SU-DHL-6 (cell line): ENCODE measurements at regions not wholly inside any gene's neighbourhood (a gene's known extent, or its start where the extent isn't known, plus 50 kb on each side); places are given as distances from the start of the nearest gene placed in this dataset.

ENCODE experiments used
- H2AFZ ChIP-seq: fragments of 200-600 bp; sonication (generic); 2 replicates; pipeline ENCODE4 v1.6.1; 2014; ENCODE audit warnings: low read depth, mild to moderate bottlenecking, moderate library complexity, mixed read lengths, antibody characterized with exemption, low read length; ENCODE audit not compliant: severe bottlenecking
- H3F3A ChIP-seq: fragments of 200-600 bp; shearing (Covaris generic); 2 replicates; pipeline ENCODE4 v1.6.0; 2016; ENCODE audit warnings: antibody characterized with exemption, mild to moderate bottlenecking; ENCODE audit not compliant: insufficient read depth
- H3K27ac ChIP-seq: fragments of 200-600 bp; sonication (generic); 2 replicates; pipeline ENCODE4 v1.5.1; 2016; ENCODE audit warnings: low read depth, mild to moderate bottlenecking, low read length, moderate library complexity, mixed read lengths
- H3K27me3 ChIP-seq: fragments of 200-600 bp; sonication (generic), shearing (Covaris generic); 2 replicates; pipeline ENCODE4 v1.6.0; 2014; ENCODE audit warnings: mild to moderate bottlenecking, low read length
- H3K36me3 ChIP-seq: fragments of 200-600 bp; sonication (generic); 2 replicates; pipeline ENCODE4 v1.6.1; 2014; ENCODE audit warnings: mild to moderate bottlenecking, low read length, mixed read lengths
- H3K4me2 ChIP-seq: fragments of 300-600, 200-600 bp; shearing (Covaris generic), sonication (generic); 2 replicates; pipeline ENCODE4 v1.6.0; 2014; ENCODE audit warnings: low read length, low read depth, mild to moderate bottlenecking; ENCODE audit not compliant: poor library complexity, severe bottlenecking
- H3K4me3 ChIP-seq: fragments of 200-600 bp; sonication (generic); 2 replicates; pipeline ENCODE4 v1.5.1; 2014; ENCODE audit warnings: antibody characterized with exemption, low read length, mild to moderate bottlenecking, mixed read lengths; ENCODE audit not compliant: insufficient read depth, poor library complexity, severe bottlenecking
- H3K79me2 ChIP-seq: fragments of 200-600 bp; sonication (generic); 2 replicates; pipeline ENCODE4 v1.6.1; 2014; ENCODE audit warnings: mild to moderate bottlenecking, low read length, moderate library complexity; ENCODE audit not compliant: insufficient read depth
- H3K9ac ChIP-seq: fragments of 200-600 bp; sonication (generic); 2 replicates; pipeline ENCODE4 v1.7.0; 2014; ENCODE audit warnings: mild to moderate bottlenecking, low read length
- H3K9me2 ChIP-seq: fragments of 200-600 bp; sonication (generic); replicated peaks from 2 replicates; pipeline ENCODE4 v1.6.1; 2014; ENCODE audit warnings: low read length; ENCODE audit not compliant: insufficient read depth
- H3K9me3 ChIP-seq: fragments of 200-600 bp; sonication (generic); 2 replicates; pipeline ENCODE4 v1.6.1; 2014; ENCODE audit warnings: low read length, mixed read lengths; ENCODE audit not compliant: insufficient read depth
- H4K20me1 ChIP-seq: fragments of 200-600 bp; sonication (generic); 2 replicates; pipeline ENCODE4 v1.6.1; 2014; ENCODE audit warnings: low read depth, mild to moderate bottlenecking, antibody characterized with exemption, low read length, moderate library complexity, mixed read lengths
- CTCF ChIP-seq: fragments of 200-600 bp; sonication (generic); IDR thresholded peaks from one replicate; pipeline ENCODE4 v1.5.1; 2017; ENCODE audit warnings: antibody characterized with exemption, mild to moderate bottlenecking, low read length, moderate library complexity; ENCODE audit not compliant: insufficient read depth, poor library complexity, severe bottlenecking
- EZH2phosphoT487 ChIP-seq: fragments of 200-600 bp; sonication (generic), shearing (Covaris generic); conservative IDR thresholded peaks from 2 replicates; pipeline ENCODE4 v1.6.1; 2018; ENCODE audit warnings: mild to moderate bottlenecking, antibody characterized with exemption, low read length, moderate library complexity, mixed read lengths

- no peak for TF ChIP-seq CTCF
- no peak for TF ChIP-seq EZH2phosphoT487
- H3K9ac ChIP-seq, result no peak overlapping the region
Observed at GRCh38 chr9:75699625-75700251, 190.7 kb upstream of the PCSK5 start.

GRCh38 chr9:75700252-75700640, 190.2 kb upstream of the PCSK5 start:
- H4K20me1 ChIP-seq, result no peaks in the 10 kb centered on the region
- H3K27me3 ChIP-seq, result no peaks in the 10 kb centered on the region
- H3K4me2 ChIP-seq, result no peak overlapping the region
- H3F3A ChIP-seq, result no peaks in the 10 kb centered on the region
- H3K9me3 ChIP-seq, result no peaks in the 10 kb centered on the region
- no peak overlapping the region for H3K4me3 ChIP-seq
- no peaks in the 10 kb centered on the region for H3K9me2 ChIP-seq
- no peaks in the 10 kb centered on the region for H3K79me2 ChIP-seq
- no peak overlapping the region for H3K27ac ChIP-seq
- no peaks in the 10 kb centered on the region for H3K36me3 ChIP-seq
- H2AFZ ChIP-seq, result no peak overlapping the region
- TF ChIP-seq EZH2phosphoT487 (no peak), CTCF (no peak)
- H3K9ac ChIP-seq, result no peak overlapping the region

More at GRCh38 chr9:75699625-75700251, 190.7 kb upstream of the PCSK5 start:
- H4K20me1 ChIP-seq, result no peaks in the 10 kb centered on the region
- H3K4me3 ChIP-seq, result no peak overlapping the region
- H3F3A ChIP-seq, result no peaks in the 10 kb centered on the region
- no peaks in the 10 kb centered on the region for H3K79me2 ChIP-seq
- no peaks in the 10 kb centered on the region for H3K36me3 ChIP-seq
- no peak overlapping the region for H3K4me2 ChIP-seq
- no peaks in the 10 kb centered on the region for H3K9me3 ChIP-seq
- H3K9me2 ChIP-seq, result no peaks in the 10 kb centered on the region
- no peak overlapping the region for H2AFZ ChIP-seq
- H3K27ac ChIP-seq, result no peak overlapping the region
- no peaks in the 10 kb centered on the region for H3K27me3 ChIP-seq

GRCh38 chr9:75707191-75707590, 183.3 kb upstream of the PCSK5 start:
- Histone ChIP-seq H3K27me3 (no peaks in the 10 kb centered on the region), H3K79me2 (no peaks in the 10 kb centered on the region), H3K36me3 (no peaks in the 10 kb centered on the region), H3K27ac (no peak overlapping the region), H3K9ac (no peak overlapping the region), H2AFZ (no peak overlapping the region), H3K9me3 (no peaks in the 10 kb centered on the region), H3F3A (no peaks in the 10 kb centered on the region), H3K4me3 (no peak overlapping the region), H3K9me2 (no peaks in the 10 kb centered on the region), H4K20me1 (no peaks in the 10 kb centered on the region), H3K4me2 (no peak overlapping the region)
- no peak for TF ChIP-seq EZH2phosphoT487
- TF ChIP-seq CTCF, result no peak
